ENCODE measurements at regions not wholly inside any gene's neighbourhood (a gene's known extent, or its start where the extent isn't known, plus 50 kb on each side); places are given as distances from the start of the nearest gene placed in this dataset.
"Not testable (repeated sequence)": the region's sequence is repeated elsewhere in the genome, so short reads cannot be mapped to it uniquely, and the experiment has no call there.

- DNase-seq: no peak
- Mint-ChIP-seq H3K27ac (no peak overlapping the region), H3K9me3 (peaks cover 17% of the 10 kb centered on the region), H3K27me3 (no peaks in the 10 kb centered on the region), H3K4me3 (no peak overlapping the region), H3K4me1 (no peaks in the 10 kb centered on the region), H3K36me3 (ENCODE audit: low read depth) (no peaks in the 10 kb centered on the region)
- ChIA-PET CTCF (no interaction called here), POLR2A (no interaction called here)
These were observed 290.9 kb upstream of the STXBP6 start for GRCh38 chr14:25340882-25341281.

GRCh38 chr14:25322784-25323183 lies 272.8 kb upstream of the STXBP6 start:
- DNase-seq: no peak
- Mint-ChIP-seq H3K27me3 (no peaks in the 10 kb centered on the region), H3K27ac (no peak overlapping the region), H3K4me1 (no peaks in the 10 kb centered on the region), H3K9me3 (no peaks in the 10 kb centered on the region), H3K36me3 (ENCODE audit: low read depth) (no peaks in the 10 kb centered on the region), H3K4me3 (no peak overlapping the region)
- ChIA-PET CTCF (no interaction called here), POLR2A (no interaction called here)

- H3K27me3 Mint-ChIP-seq; CTCF ChIA-PET; H3K4me3 Mint-ChIP-seq; DNase-seq; POLR2A ChIA-PET; H3K9me3 Mint-ChIP-seq; H3K36me3 Mint-ChIP-seq (ENCODE audit: low read depth); H3K27ac Mint-ChIP-seq; H3K4me1 Mint-ChIP-seq: not testable (repeated sequence)
These were observed 266.1 kb upstream of the STXBP6 start for GRCh38 chr14:25316007-25316406.

- Mint-ChIP-seq H3K4me1 (no peaks in the 10 kb centered on the region), H3K27ac (no peak overlapping the region), H3K4me3 (no peak overlapping the region), H3K9me3 (no peaks in the 10 kb centered on the region), H3K36me3 (ENCODE audit: low read depth) (no peaks in the 10 kb centered on the region), H3K27me3 (no peaks in the 10 kb centered on the region)
- no peak for DNase-seq
- ChIA-PET CTCF (no interaction called here), POLR2A (no interaction called here)
These were observed 258.3 kb upstream of the STXBP6 start for GRCh38 chr14:25308244-25308643.

GRCh38 chr14:25303934-25304333 lies 254.0 kb upstream of the STXBP6 start:
- H3K4me3 Mint-ChIP-seq: no peak overlapping the region
- no peak overlapping the region for H3K27ac Mint-ChIP-seq
- ChIA-PET CTCF (no interaction called here), POLR2A (no interaction called here)
- H3K36me3 Mint-ChIP-seq (ENCODE audit: low read depth): no peaks in the 10 kb centered on the region
- H3K9me3 Mint-ChIP-seq: no peaks in the 10 kb centered on the region
- H3K27me3 Mint-ChIP-seq: no peaks in the 10 kb centered on the region
- no peaks in the 10 kb centered on the region for H3K4me1 Mint-ChIP-seq
- DNase-seq: no peak

- ChIA-PET CTCF (no interaction called here), POLR2A (no interaction called here)
These were observed 248.3 kb upstream of the STXBP6 start for GRCh38 chr14:25298238-25298637.

GRCh38 chr14:25290154-25290553 lies 240.2 kb upstream of the STXBP6 start:
- H3K9me3 Mint-ChIP-seq; H3K27ac Mint-ChIP-seq; CTCF ChIA-PET; H3K4me3 Mint-ChIP-seq; H3K27me3 Mint-ChIP-seq; H3K4me1 Mint-ChIP-seq; DNase-seq; H3K36me3 Mint-ChIP-seq (ENCODE audit: low read depth); POLR2A ChIA-PET: not testable (repeated sequence)

More at GRCh38 chr14:25298238-25298637, 248.3 kb upstream of the STXBP6 start:
- Mint-ChIP-seq H3K9me3 (no peaks in the 10 kb centered on the region), H3K4me3 (no peak overlapping the region), H3K27ac (no peak overlapping the region), H3K27me3 (no peaks in the 10 kb centered on the region), H3K36me3 (ENCODE audit: low read depth) (no peaks in the 10 kb centered on the region), H3K4me1 (no peaks in the 10 kb centered on the region)
- DNase-seq: no peak

GRCh38 chr14:25274529-25274928 lies 224.6 kb upstream of the STXBP6 start:
- POLR2A ChIA-PET: no interaction called here
- CTCF ChIA-PET: no interaction called here
- DNase-seq: no peak
- no peak overlapping the region for H3K4me3 Mint-ChIP-seq
- H3K9me3 Mint-ChIP-seq: no peaks in the 10 kb centered on the region
- H3K27ac Mint-ChIP-seq: no peak overlapping the region
- H3K4me1 Mint-ChIP-seq: no peaks in the 10 kb centered on the region
- H3K27me3 Mint-ChIP-seq: no peaks in the 10 kb centered on the region
- no peaks in the 10 kb centered on the region for H3K36me3 Mint-ChIP-seq (ENCODE audit: low read depth)

GRCh38 chr14:25267186-25267585 lies 217.2 kb upstream of the STXBP6 start:
- Mint-ChIP-seq H3K9me3 (no peaks in the 10 kb centered on the region), H3K4me3 (no peak overlapping the region), H3K4me1 (no peaks in the 10 kb centered on the region), H3K36me3 (ENCODE audit: low read depth) (no peaks in the 10 kb centered on the region), H3K27ac (no peak overlapping the region), H3K27me3 (no peaks in the 10 kb centered on the region)
- POLR2A ChIA-PET: no interaction called here
- CTCF ChIA-PET: no interaction called here
- no peak for DNase-seq

GRCh38 chr14:25259470-25259869 lies 209.5 kb upstream of the STXBP6 start:
- Mint-ChIP-seq H3K27me3 (no peaks in the 10 kb centered on the region), H3K4me1 (no peaks in the 10 kb centered on the region), H3K9me3 (no peaks in the 10 kb centered on the region), H3K4me3 (no peak overlapping the region), H3K27ac (no peak overlapping the region), H3K36me3 (ENCODE audit: low read depth) (no peaks in the 10 kb centered on the region)
- POLR2A ChIA-PET: no interaction called here
- no peak for DNase-seq
- CTCF ChIA-PET: no interaction called here

- ChIA-PET CTCF (no interaction called here), POLR2A (no interaction called here)
- Mint-ChIP-seq H3K4me3 (no peak overlapping the region), H3K27ac (no peak overlapping the region), H3K27me3 (no peaks in the 10 kb centered on the region), H3K36me3 (ENCODE audit: low read depth) (no peaks in the 10 kb centered on the region), H3K4me1 (no peaks in the 10 kb centered on the region), H3K9me3 (peaks cover 2% of the 10 kb centered on the region)
- no peak for DNase-seq
These were observed 202.8 kb upstream of the STXBP6 start for GRCh38 chr14:25252793-25253192.

GRCh38 chr14:25250516-25250915 lies 200.6 kb upstream of the STXBP6 start:
- no peaks in the 10 kb centered on the region for H3K36me3 Mint-ChIP-seq (ENCODE audit: low read depth)
- no peak overlapping the region for H3K4me3 Mint-ChIP-seq
- H3K9me3 Mint-ChIP-seq: peaks cover 2% of the 10 kb centered on the region

GRCh38 chr14:25247609-25248008 lies 197.7 kb upstream of the STXBP6 start:
- Mint-ChIP-seq H3K27ac (no peak overlapping the region), H3K27me3 (no peaks in the 10 kb centered on the region), H3K4me3 (no peak overlapping the region), H3K36me3 (ENCODE audit: low read depth) (no peaks in the 10 kb centered on the region), H3K9me3 (no peaks in the 10 kb centered on the region), H3K4me1 (no peaks in the 10 kb centered on the region)
- POLR2A ChIA-PET: no interaction called here
- DNase-seq: no peak
- CTCF ChIA-PET: no interaction called here

More at GRCh38 chr14:25250516-25250915, 200.6 kb upstream of the STXBP6 start:
- H3K27me3 Mint-ChIP-seq: no peaks in the 10 kb centered on the region
- H3K27ac Mint-ChIP-seq: no peak overlapping the region
- DNase-seq: no peak
- CTCF ChIA-PET: interaction anchor here (1.2 kb wide), 1 partner anchor 15 kb away, joined by 3 read pairs; no protein-coding TSS in a partner anchor
- H3K4me1 Mint-ChIP-seq: no peaks in the 10 kb centered on the region
- POLR2A ChIA-PET: no interaction called here

- Mint-ChIP-seq H3K36me3 (ENCODE audit: low read depth) (no peaks in the 10 kb centered on the region), H3K27ac (no peak overlapping the region), H3K9me3 (no peaks in the 10 kb centered on the region), H3K27me3 (no peaks in the 10 kb centered on the region), H3K4me3 (no peak overlapping the region), H3K4me1 (no peaks in the 10 kb centered on the region)
- DNase-seq: no peak
- ChIA-PET POLR2A (no interaction called here), CTCF (no interaction called here)
These were observed 196.8 kb upstream of the STXBP6 start for GRCh38 chr14:25246751-25247150.

- no peak overlapping the region for H3K4me3 Mint-ChIP-seq
- DNase-seq: no peak
- ChIA-PET CTCF (interaction anchor here (0.8 kb wide), 1 partner anchor 17 kb away, joined by 3 read pairs; no protein-coding TSS in a partner anchor), POLR2A (no interaction called here)
- H3K9me3 Mint-ChIP-seq: no peaks in the 10 kb centered on the region
- H3K27me3 Mint-ChIP-seq: no peaks in the 10 kb centered on the region
- H3K27ac Mint-ChIP-seq: no peak overlapping the region
- H3K36me3 Mint-ChIP-seq (ENCODE audit: low read depth): no peaks in the 10 kb centered on the region
- H3K4me1 Mint-ChIP-seq: no peaks in the 10 kb centered on the region
These were observed 189.2 kb upstream of the STXBP6 start for GRCh38 chr14:25239170-25239569.
